ENCODE measurements at regions not wholly inside any gene's neighbourhood (a gene's known extent, or its start where the extent isn't known, plus 50 kb on each side); places are given as distances from the start of the nearest gene placed in this dataset.

DNA sequence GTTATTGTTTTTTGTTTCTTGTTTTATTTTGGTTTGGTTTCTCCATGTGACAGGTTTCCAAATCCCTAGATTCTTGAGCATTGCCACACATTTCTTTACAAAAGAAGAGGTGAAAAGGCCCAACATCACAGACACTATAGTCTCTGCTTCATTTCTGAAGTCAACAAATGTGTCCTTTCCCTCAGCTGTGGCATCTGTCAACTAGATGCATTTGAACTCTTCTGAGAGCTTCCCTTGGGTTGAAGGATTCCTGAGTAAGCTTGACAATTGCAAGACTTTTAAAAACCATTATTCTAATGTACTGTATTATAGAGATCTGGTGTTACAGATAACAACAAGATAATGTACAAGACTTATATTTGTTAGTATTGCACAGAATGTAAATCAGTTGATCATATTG is 703.3 kb upstream of the PKDCC start:
- no peak for TF ChIP-seq POLR2A (IDR thresholded peaks at IDR 0.05)
- TF ChIP-seq, protein P1, sequence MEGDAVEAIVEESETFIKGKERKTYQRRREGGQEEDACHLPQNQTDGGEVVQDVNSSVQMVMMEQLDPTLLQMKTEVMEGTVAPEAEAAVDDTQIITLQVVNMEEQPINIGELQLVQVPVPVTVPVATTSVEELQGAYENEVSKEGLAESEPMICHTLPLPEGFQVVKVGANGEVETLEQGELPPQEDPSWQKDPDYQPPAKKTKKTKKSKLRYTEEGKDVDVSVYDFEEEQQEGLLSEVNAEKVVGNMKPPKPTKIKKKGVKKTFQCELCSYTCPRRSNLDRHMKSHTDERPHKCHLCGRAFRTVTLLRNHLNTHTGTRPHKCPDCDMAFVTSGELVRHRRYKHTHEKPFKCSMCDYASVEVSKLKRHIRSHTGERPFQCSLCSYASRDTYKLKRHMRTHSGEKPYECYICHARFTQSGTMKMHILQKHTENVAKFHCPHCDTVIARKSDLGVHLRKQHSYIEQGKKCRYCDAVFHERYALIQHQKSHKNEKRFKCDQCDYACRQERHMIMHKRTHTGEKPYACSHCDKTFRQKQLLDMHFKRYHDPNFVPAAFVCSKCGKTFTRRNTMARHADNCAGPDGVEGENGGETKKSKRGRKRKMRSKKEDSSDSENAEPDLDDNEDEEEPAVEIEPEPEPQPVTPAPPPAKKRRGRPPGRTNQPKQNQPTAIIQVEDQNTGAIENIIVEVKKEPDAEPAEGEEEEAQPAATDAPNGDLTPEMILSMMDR (IDR thresholded peaks at IDR 0.05), result no peak
- no peak overlapping the region for H3K4me3 ChIP-seq
- no peaks in the 10 kb centered on the region for H3K4me1 ChIP-seq
- no peaks in the 10 kb centered on the region for H3K27me3 ChIP-seq
- ATAC-seq (no peak), DNase-seq (no peak)
- no peaks in the 10 kb centered on the region for H3K9me3 ChIP-seq
- no peak overlapping the region for H3K27ac ChIP-seq
- intact Hi-C loops (cut with DNase I), result no loop called here
- H3K36me3 ChIP-seq, result no peaks in the 10 kb centered on the region

DNA sequence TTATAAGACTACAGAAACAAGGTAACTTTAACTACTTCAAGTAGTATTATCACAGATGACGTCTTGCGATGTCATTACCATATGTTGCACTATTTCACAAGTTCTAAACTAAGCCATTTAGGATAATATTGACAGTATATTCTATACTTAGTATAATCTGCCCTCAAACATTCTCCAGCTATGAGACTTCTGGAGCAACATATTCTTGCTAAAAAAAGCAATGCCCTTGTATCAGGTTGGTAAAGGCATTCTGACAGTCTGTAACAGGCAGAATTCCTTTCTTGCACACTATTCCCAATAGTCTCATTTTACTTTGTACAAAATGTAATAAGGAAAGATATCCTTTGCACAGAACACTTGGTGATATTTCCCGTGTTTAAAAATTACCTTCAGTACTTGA is 694.8 kb upstream of the PKDCC start:
- WGBS (ENCODE audit: insufficient coverage, low coverage, low lambda C conversion rate, missing lambda C conversion rate), result 77% methylated on average over 3 of the region's 3 CpGs
- DNase-seq (no peak), ATAC-seq (no peak)
- Histone ChIP-seq H3K9me3 (no peaks in the 10 kb centered on the region), H3K27ac (no peak overlapping the region), H3K4me1 (no peaks in the 10 kb centered on the region), H3K36me3 (no peaks in the 10 kb centered on the region), H3K27me3 (no peaks in the 10 kb centered on the region), H3K4me3 (no peak overlapping the region)
- intact Hi-C loops (cut with DNase I), result no loop called here
- TF ChIP-seq, protein P1 (IDR thresholded peaks at IDR 0.05), result no peak
- TF ChIP-seq POLR2A (IDR thresholded peaks at IDR 0.05), result no peak

DNA sequence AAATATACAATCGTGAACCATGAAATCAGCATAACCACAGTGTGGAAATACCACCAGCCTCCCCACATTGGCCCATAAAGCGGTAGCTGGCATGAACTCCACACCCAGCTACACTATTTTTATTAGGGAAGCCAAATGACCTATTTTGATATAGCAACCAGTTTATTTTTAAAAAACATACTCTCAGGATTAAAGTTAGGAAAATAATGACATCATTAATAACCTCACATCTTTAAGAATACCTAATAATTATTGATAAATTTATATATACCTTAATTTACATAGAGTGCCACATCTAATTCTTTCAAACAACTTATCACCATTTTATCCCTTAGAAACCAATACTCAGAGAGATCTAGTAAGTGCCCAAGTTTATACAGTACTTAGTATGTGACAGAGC is 692.0 kb upstream of the PKDCC start:
- WGBS (ENCODE audit: insufficient coverage, low coverage, low lambda C conversion rate, missing lambda C conversion rate), result 44% methylated on average over 2 of the region's 2 CpGs
- Histone ChIP-seq H3K4me1 (no peaks in the 10 kb centered on the region), H3K27me3 (no peaks in the 10 kb centered on the region), H3K4me3 (no peak overlapping the region), H3K9me3 (no peaks in the 10 kb centered on the region), H3K36me3 (no peaks in the 10 kb centered on the region), H3K27ac (no peak overlapping the region)
- DNase-seq, result no peak
- TF ChIP-seq, protein P1 (IDR thresholded peaks at IDR 0.05), result no peak
- TF ChIP-seq POLR2A (IDR thresholded peaks at IDR 0.05), result no peak
- intact Hi-C loops (cut with DNase I), result no loop called here
- no peak for ATAC-seq

DNA sequence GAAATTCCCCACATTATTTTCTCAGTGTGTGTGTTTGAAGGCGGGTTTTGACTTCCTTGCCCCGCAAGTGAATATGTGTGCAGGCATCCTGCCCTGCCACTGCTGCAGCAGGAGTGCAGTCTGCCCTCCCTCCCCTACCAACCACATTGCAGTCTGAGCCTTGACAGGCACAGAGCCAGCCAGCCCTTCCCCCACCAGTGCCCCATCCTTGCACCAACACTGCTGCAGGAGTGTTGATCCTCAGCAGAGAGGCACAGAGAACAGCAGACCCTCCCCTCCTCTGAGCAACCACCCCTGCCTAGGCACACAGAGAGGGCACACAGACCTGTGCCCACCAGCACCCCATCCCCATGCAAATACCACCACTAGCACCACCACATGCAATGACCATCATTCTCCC is 683.0 kb upstream of the PKDCC start:
- Histone ChIP-seq H3K9me3 (no peaks in the 10 kb centered on the region), H3K27me3 (no peaks in the 10 kb centered on the region), H3K36me3 (no peaks in the 10 kb centered on the region), H3K4me3 (no peak overlapping the region), H3K4me1 (no peaks in the 10 kb centered on the region), H3K27ac (no peak overlapping the region)
- WGBS (ENCODE audit: insufficient coverage, low coverage, low lambda C conversion rate, missing lambda C conversion rate), result no CpG with 5 or more reads among the region's 2 CpGs
- ATAC-seq (no peak), DNase-seq (no peak)
- intact Hi-C loops (cut with DNase I), result no loop called here
- no peak for TF ChIP-seq POLR2A (IDR thresholded peaks at IDR 0.05)
- TF ChIP-seq, protein P1 (IDR thresholded peaks at IDR 0.05), result no peak

DNA sequence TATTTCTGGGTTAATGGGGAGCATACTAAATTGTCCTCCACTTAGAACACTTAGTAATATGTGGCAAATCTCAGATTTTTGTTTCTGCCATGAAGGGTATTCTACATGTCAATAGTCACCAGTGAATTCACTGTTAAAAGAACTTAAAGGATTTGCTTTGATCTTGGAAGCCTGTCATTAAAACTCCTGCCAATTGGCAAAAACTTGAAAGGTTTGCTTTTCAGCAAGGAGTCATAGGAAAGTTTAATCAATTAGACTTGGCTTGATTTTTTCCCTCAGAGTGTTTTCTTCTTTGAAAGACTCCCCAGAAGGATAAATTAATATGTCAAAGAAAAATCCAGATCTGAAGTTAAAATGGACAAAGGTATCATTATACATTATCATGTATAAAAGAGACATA is 671.9 kb upstream of the PKDCC start:
- intact Hi-C loops (cut with DNase I), result no loop called here
- Histone ChIP-seq H3K27me3 (no peaks in the 10 kb centered on the region), H3K36me3 (no peaks in the 10 kb centered on the region), H3K9me3 (no peaks in the 10 kb centered on the region), H3K27ac (no peak overlapping the region), H3K4me1 (no peaks in the 10 kb centered on the region), H3K4me3 (no peak overlapping the region)
- no peak for TF ChIP-seq POLR2A (IDR thresholded peaks at IDR 0.05)
- TF ChIP-seq, protein P1 (IDR thresholded peaks at IDR 0.05), result no peak
- DNase-seq, result no peak
- ATAC-seq, result no peak
